ENCODE measurements at regions not wholly inside any gene's neighbourhood (a gene's known extent, or its start where the extent isn't known, plus 50 kb on each side); places are given as distances from the start of the nearest gene placed in this dataset.

- intact Hi-C loops (cut with DNase I) = no loop called here
- Histone ChIP-seq H3K36me3 (no peaks in the 10 kb centered on the region), H3K27ac (no peak overlapping the region), H3K4me3 (no peak overlapping the region), H3K9me3 (peaks cover 0 to 1% of the 10 kb centered on the region in 2 donors), H3K4me1 (no peaks in the 10 kb centered on the region), H3K27me3 (no peaks in the 10 kb centered on the region)
- ATAC-seq = no peak
- no peak for TF ChIP-seq CTCF (IDR thresholded peaks at IDR 0.05)
- no peak for DNase-seq
Observed at GRCh38 chr18:55650363-55650870, 62.4 kb upstream of the TCF4 start.

GRCh38 chr18:55647331-55647730, 59.3 kb upstream of the TCF4 start:
- H3K4me3 ChIP-seq = no peak overlapping the region
- H3K36me3 ChIP-seq = no peaks in the 10 kb centered on the region
- ATAC-seq = no peak

GRCh38 chr18:55642191-55642590, 54.2 kb upstream of the TCF4 start:
- no peaks in the 10 kb centered on the region for H3K4me1 ChIP-seq
- no peak for ATAC-seq
- H3K27me3 ChIP-seq = no peaks in the 10 kb centered on the region
- H3K36me3 ChIP-seq = no peaks in the 10 kb centered on the region
- no peak overlapping the region for H3K4me3 ChIP-seq
- intact Hi-C loops (cut with DNase I) = no loop called here
- H3K27ac ChIP-seq = no peak overlapping the region
- peaks cover 0 to 15% of the 10 kb centered on the region in 2 donors for H3K9me3 ChIP-seq
- no peak for DNase-seq
- no peak for TF ChIP-seq CTCF (IDR thresholded peaks at IDR 0.05)

More at GRCh38 chr18:55647331-55647730, 59.3 kb upstream of the TCF4 start:
- intact Hi-C loops (cut with DNase I) = no loop called here
- no peaks in the 10 kb centered on the region for H3K4me1 ChIP-seq
- no peak for DNase-seq
- TF ChIP-seq CTCF (IDR thresholded peaks at IDR 0.05) = no peak
- no peaks in the 10 kb centered on the region for H3K27me3 ChIP-seq
- peaks cover 0 to 4% of the 10 kb centered on the region in 2 donors for H3K9me3 ChIP-seq
- no peak overlapping the region for H3K27ac ChIP-seq

- H3K4me3 ChIP-seq = no peak overlapping the region
- intact Hi-C loops (cut with DNase I) = no loop called here
- H3K9me3 ChIP-seq = peaks cover 0 to 15% of the 10 kb centered on the region in 2 donors
- ATAC-seq = no peak
- TF ChIP-seq CTCF (IDR thresholded peaks at IDR 0.05) = no peak
- H3K36me3 ChIP-seq = no peaks in the 10 kb centered on the region
- no peak for DNase-seq
- no peaks in the 10 kb centered on the region for H3K4me1 ChIP-seq
- no peaks in the 10 kb centered on the region for H3K27me3 ChIP-seq
- H3K27ac ChIP-seq = no peak overlapping the region
Observed at GRCh38 chr18:55641486-55641885, 53.5 kb upstream of the TCF4 start.
